Endodermal cell (in vitro differentiated cells): ENCODE measurements at regions not wholly inside any gene's neighbourhood (a gene's known extent, or its start where the extent isn't known, plus 50 kb on each side); places are given as distances from the start of the nearest gene placed in this dataset.

Experiments
- DNase-seq: peaks from one replicate; pipeline ENCODE4 v3.0.0-alpha.2; 2017
- H3K27ac ChIP-seq: 2 replicates; pipeline ENCODE4 v1.5.1; 2013; ENCODE audit warnings: mild to moderate bottlenecking, low read depth, low read length, moderate library complexity
- H3K27me3 ChIP-seq: 2 replicates; pipeline ENCODE4 v1.6.1; 2013; ENCODE audit warnings: mild to moderate bottlenecking, low read length, moderate library complexity; ENCODE audit not compliant: insufficient read depth, control insufficient read depth, poor library complexity, severe bottlenecking
- H3K36me3 ChIP-seq: 2 replicates; pipeline ENCODE4 v1.7.0; 2013; ENCODE audit warnings: mild to moderate bottlenecking, low read length, moderate library complexity; ENCODE audit not compliant: control insufficient read depth, insufficient read depth
- H3K4me1 ChIP-seq: one replicate; pipeline ENCODE4 v1.7.0; 2013; ENCODE audit warnings: low read length; ENCODE audit not compliant: control insufficient read depth, insufficient read depth
- H3K4me3 ChIP-seq: 2 replicates; pipeline ENCODE4 v1.5.1; 2013; ENCODE audit warnings: mild to moderate bottlenecking, low read length, moderate library complexity
- H3K9ac ChIP-seq: 2 replicates; pipeline ENCODE4 v1.6.1; 2013; ENCODE audit warnings: mild to moderate bottlenecking, low read length, moderate library complexity; ENCODE audit not compliant: poor library complexity, severe bottlenecking; ENCODE audit errors: extremely low read depth
- H3K9me3 ChIP-seq: 2 replicates; pipeline ENCODE4 v1.6.1; 2013; ENCODE audit warnings: mild to moderate bottlenecking, low read length, moderate library complexity; ENCODE audit not compliant: control insufficient read depth
- H3K27ac Mint-ChIP-seq: 2 replicates; pipeline ENCODE4 v1.8.0; 2020; ENCODE audit warnings: mixed read lengths
- H3K27me3 Mint-ChIP-seq: 2 replicates; pipeline ENCODE4 v1.8.0; 2021; ENCODE audit warnings: mild to moderate bottlenecking, mixed read lengths; ENCODE audit not compliant: insufficient read depth
- H3K36me3 Mint-ChIP-seq: 2 replicates; pipeline ENCODE4 v1.8.0; 2020; ENCODE audit warnings: low read depth, mixed read lengths
- H3K4me1 Mint-ChIP-seq: 2 replicates; pipeline ENCODE4 v1.8.0; 2020; ENCODE audit warnings: mixed read lengths
- H3K4me3 Mint-ChIP-seq: 2 replicates; pipeline ENCODE4 v1.8.0; 2020; ENCODE audit warnings: mild to moderate bottlenecking, moderate library complexity, mixed read lengths
- H3K9me3 Mint-ChIP-seq: 2 replicates; pipeline ENCODE4 v1.8.0; 2020; ENCODE audit warnings: mild to moderate bottlenecking, mixed read lengths
- WGBS, 2 experiments: methylation state at CpG; one replicate each; pipeline versions ENCODE4 v1.1.5 to v1.1.7; 2013; ENCODE audit warnings: missing lambda C conversion rate in 2 of 2, mixed read lengths in 1 of 2; ENCODE audit not compliant: insufficient coverage in 1 of 2, insufficient read length in 1 of 2; 5-methylcytosine and 5-hydroxymethylcytosine counted together
- TF ChIP-seq, protein P1 (sequence below): fragments of 200-600 bp; sonication (generic); conservative IDR thresholded peaks from 2 replicates; pipeline ENCODE4 v1.5.0; 2021; ENCODE audit warnings: antibody characterized with exemption, mild to moderate bottlenecking

GRCh38 chr3:27914199-27914598 lies 192.1 kb upstream of the EOMES start:
- Mint-ChIP-seq H3K27me3 (no peaks in the 10 kb centered on the region), H3K4me3 (no peak overlapping the region), H3K27ac (no peak overlapping the region), H3K9me3 (no peaks in the 10 kb centered on the region), H3K4me1 (no peaks in the 10 kb centered on the region), H3K36me3 (no peaks in the 10 kb centered on the region)
- no peaks in the 10 kb centered on the region for H3K27me3 ChIP-seq
- no peak overlapping the region for H3K4me3 ChIP-seq
- H3K9me3 ChIP-seq, result no peaks in the 10 kb centered on the region
- no peak overlapping the region for H3K9ac ChIP-seq
- whole genome bisulfite sequencing, 2 experiments, result 87 to 93% methylated on average over 4 to 6 of the region's 6 CpGs
- H3K36me3 ChIP-seq, result no peaks in the 10 kb centered on the region
- H3K27ac ChIP-seq, result no peak overlapping the region
- peak; percentile 60 for DNase-seq
- H3K4me1 ChIP-seq, result no peaks in the 10 kb centered on the region
- TF ChIP-seq, protein P1, sequence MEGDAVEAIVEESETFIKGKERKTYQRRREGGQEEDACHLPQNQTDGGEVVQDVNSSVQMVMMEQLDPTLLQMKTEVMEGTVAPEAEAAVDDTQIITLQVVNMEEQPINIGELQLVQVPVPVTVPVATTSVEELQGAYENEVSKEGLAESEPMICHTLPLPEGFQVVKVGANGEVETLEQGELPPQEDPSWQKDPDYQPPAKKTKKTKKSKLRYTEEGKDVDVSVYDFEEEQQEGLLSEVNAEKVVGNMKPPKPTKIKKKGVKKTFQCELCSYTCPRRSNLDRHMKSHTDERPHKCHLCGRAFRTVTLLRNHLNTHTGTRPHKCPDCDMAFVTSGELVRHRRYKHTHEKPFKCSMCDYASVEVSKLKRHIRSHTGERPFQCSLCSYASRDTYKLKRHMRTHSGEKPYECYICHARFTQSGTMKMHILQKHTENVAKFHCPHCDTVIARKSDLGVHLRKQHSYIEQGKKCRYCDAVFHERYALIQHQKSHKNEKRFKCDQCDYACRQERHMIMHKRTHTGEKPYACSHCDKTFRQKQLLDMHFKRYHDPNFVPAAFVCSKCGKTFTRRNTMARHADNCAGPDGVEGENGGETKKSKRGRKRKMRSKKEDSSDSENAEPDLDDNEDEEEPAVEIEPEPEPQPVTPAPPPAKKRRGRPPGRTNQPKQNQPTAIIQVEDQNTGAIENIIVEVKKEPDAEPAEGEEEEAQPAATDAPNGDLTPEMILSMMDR, result peak; percentile 61

DNA sequence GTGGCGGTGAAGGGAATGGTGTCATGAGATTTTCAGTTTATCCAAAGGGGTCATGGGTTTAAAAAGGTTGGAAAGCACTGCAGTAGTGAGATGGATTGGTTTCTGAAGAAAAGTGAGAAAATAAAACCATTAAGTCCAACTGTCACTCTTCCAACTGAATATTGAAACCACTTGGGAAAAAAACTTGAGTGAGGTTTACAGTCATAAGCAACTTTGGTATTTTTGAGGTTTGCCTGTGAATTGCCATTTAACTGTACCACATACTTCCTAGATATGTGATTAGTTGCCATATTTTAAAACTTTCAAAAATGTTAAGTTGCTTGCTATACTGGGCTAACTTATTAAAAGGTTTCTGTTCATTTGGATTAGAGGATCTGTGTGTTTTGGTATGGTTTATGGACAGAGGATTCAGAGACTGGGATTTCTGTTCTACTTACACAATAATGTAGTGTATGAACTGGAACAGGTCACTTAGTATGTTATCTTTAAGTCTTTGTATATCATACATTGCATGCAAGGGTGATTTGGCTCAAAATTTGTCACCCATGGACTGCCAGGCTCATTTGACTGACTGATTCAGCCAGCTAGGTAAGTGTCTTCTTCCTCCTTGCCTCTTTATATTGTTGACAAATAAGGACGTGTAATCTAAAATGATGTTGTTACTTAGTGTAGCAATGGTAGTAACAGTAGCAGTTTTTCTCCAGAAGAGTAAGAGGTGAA lies 201.4 kb upstream of the EOMES start:
- Mint-ChIP-seq H3K4me1 (no peaks in the 10 kb centered on the region), H3K9me3 (no peaks in the 10 kb centered on the region), H3K27me3 (no peaks in the 10 kb centered on the region), H3K4me3 (no peak overlapping the region), H3K36me3 (no peaks in the 10 kb centered on the region), H3K27ac (no peak overlapping the region)
- H3K9me3 ChIP-seq, result no peaks in the 10 kb centered on the region
- no peaks in the 10 kb centered on the region for H3K27me3 ChIP-seq
- no peak overlapping the region for H3K27ac ChIP-seq
- no peak overlapping the region for H3K9ac ChIP-seq
- TF ChIP-seq, protein P1, result no peak
- H3K4me3 ChIP-seq, result no peak overlapping the region
- 98 to 100% methylated on average over 1 to 2 of the region's 2 CpGs for WGBS, 2 experiments
- no peaks in the 10 kb centered on the region for H3K4me1 ChIP-seq
- DNase-seq, result no peak
- H3K36me3 ChIP-seq, result no peaks in the 10 kb centered on the region

DNA sequence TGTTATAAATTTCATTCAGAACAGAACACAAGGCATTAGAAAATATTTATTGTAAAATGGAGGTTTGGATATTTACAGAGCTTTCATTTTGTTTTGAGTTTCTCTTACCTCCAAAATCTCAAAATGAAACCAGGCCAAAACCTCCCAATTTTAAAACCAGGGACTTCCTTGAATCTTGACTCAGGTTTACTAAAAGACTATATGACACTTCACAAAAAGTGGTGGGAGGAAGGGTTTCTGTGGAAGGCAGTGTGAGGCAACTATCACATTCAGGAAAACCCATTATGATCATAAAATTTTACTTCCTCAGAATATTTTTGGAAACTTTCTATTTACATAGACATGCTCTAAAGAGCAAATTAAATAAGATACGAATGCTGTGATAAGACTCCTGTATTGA lies 205.8 kb upstream of the EOMES start:
- H3K27ac Mint-ChIP-seq, result no peak overlapping the region
- H3K9me3 Mint-ChIP-seq, result no peaks in the 10 kb centered on the region
- no peaks in the 10 kb centered on the region for H3K4me1 ChIP-seq
- no peak for DNase-seq
- 80 to 92% methylated on average over 1 of the region's 1 CpG for WGBS, 2 experiments
- no peak overlapping the region for H3K4me3 Mint-ChIP-seq
- no peak overlapping the region for H3K27ac ChIP-seq
- no peaks in the 10 kb centered on the region for H3K27me3 ChIP-seq
- H3K36me3 Mint-ChIP-seq, result no peaks in the 10 kb centered on the region
- no peak overlapping the region for H3K4me3 ChIP-seq
- no peak overlapping the region for H3K9ac ChIP-seq
- TF ChIP-seq, protein P1, result no peak
- no peaks in the 10 kb centered on the region for H3K9me3 ChIP-seq
- H3K27me3 Mint-ChIP-seq, result no peaks in the 10 kb centered on the region
- no peaks in the 10 kb centered on the region for H3K4me1 Mint-ChIP-seq
- H3K36me3 ChIP-seq, result no peaks in the 10 kb centered on the region
